PC-9 (cell line): ENCODE measurements at regions not wholly inside any gene's neighbourhood (a gene's known extent, or its start where the extent isn't known, plus 50 kb on each side); places are given as distances from the start of the nearest gene placed in this dataset.

Experiments used
- CTCF ChIP-seq: fragments of 200-600 bp; sonication (generic); conservative IDR thresholded peaks from 2 replicates; pipeline ENCODE4 v1.6.1; 2017; ENCODE audit warnings: mixed run types, antibody characterized with exemption, mild to moderate bottlenecking, moderate library complexity
- EZH2 ChIP-seq: fragments of 200-600 bp; sonication (generic); IDR thresholded peaks from 2 replicates; pipeline ENCODE4 v1.8.0; 2017; ENCODE audit warnings: antibody characterized with exemption, low read depth

GRCh38 chr4:124449881-124450280 is 262.7 kb downstream of the ANKRD50 start:
- no peak for TF ChIP-seq CTCF
- TF ChIP-seq EZH2 = no peak
